ENCODE measurements at regions not wholly inside any gene's neighbourhood (a gene's known extent, or its start where the extent isn't known, plus 50 kb on each side); places are given as distances from the start of the nearest gene placed in this dataset.

DNA sequence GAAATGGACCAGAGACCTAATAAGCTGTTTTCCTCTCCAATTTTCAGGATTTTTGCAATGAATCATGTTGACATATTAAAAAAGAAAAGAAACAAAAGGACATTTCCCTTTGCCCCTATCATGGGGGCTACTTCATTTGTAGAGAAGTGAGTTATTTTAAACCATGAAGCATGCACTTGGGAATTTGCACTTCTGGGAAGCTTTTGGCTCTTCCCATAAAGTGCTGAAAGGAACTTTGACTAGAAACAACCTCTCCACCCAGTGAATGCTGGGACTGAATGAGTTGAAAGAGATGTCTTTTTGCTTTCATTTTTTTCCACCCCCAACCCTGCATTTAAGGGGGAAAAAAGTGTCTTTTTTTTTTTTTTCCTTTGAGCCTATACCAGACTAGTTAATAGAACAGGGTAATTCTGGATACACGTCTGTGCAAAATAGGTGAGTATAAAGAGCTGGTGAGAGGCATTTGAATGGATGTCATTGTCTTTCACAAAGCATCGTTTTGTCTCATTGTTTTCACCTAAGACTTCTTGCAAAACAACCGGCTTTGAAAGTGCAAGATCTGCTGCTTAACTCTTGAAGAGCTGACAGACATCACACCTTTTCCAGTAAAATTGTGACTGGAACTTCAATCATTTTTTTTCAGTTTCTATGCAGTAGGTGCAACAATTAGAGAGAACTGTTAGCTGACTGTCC lies 138.7 kb upstream of the BACH2 start:
- ChIA-PET CTCF (no interaction called here), POLR2A (no interaction called here)
- no peak for ATAC-seq (ENCODE audit: low read depth)

DNA sequence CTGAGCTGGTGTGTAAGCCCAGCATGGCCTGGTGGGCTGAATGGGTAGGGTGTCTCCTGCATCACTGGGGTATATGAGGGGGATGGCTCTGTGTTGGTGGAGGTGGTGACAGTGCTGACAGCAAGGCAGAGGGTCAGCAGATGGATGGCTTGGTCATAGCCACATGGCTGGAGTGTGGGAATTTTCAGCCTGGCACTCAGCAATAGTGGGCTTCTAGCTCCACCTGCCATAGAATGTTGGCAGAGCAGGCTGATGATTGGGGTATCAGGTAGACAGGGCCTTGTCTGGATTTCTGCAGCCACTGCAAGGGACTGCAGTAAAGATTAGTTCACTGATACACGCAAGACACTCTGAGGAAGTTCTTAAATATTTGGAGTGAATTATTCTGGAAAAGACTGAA lies 137.5 kb upstream of the BACH2 start:
- H3K36me3 Mint-ChIP-seq (ENCODE audit: low read depth): peaks cover 9% of the 10 kb centered on the region
- no peaks in the 10 kb centered on the region for H3K4me1 Mint-ChIP-seq
- H3K9me3 Mint-ChIP-seq: peaks cover 25% of the 10 kb centered on the region
- POLR2A ChIA-PET: no interaction called here
- H3K27me3 Mint-ChIP-seq: peaks cover 2% of the 10 kb centered on the region
- TF ChIP-seq, protein P1, sequence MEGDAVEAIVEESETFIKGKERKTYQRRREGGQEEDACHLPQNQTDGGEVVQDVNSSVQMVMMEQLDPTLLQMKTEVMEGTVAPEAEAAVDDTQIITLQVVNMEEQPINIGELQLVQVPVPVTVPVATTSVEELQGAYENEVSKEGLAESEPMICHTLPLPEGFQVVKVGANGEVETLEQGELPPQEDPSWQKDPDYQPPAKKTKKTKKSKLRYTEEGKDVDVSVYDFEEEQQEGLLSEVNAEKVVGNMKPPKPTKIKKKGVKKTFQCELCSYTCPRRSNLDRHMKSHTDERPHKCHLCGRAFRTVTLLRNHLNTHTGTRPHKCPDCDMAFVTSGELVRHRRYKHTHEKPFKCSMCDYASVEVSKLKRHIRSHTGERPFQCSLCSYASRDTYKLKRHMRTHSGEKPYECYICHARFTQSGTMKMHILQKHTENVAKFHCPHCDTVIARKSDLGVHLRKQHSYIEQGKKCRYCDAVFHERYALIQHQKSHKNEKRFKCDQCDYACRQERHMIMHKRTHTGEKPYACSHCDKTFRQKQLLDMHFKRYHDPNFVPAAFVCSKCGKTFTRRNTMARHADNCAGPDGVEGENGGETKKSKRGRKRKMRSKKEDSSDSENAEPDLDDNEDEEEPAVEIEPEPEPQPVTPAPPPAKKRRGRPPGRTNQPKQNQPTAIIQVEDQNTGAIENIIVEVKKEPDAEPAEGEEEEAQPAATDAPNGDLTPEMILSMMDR (IDR thresholded peaks at IDR 0.05): no peak
- DNase-seq (no peak), ATAC-seq (ENCODE audit: low read depth) (no peak)
- H3K27ac Mint-ChIP-seq: no peak overlapping the region
- CTCF ChIA-PET: no interaction called here
- intact Hi-C loops (cut with micrococcal nuclease): no loop called here
- H3K4me3 Mint-ChIP-seq: no peak overlapping the region

More for the DNA sequence above, 138.7 kb upstream of the BACH2 start:
- intact Hi-C loops (cut with micrococcal nuclease): no loop called here
- Mint-ChIP-seq H3K4me1 (no peaks in the 10 kb centered on the region), H3K9me3 (peaks cover 17% of the 10 kb centered on the region), H3K36me3 (ENCODE audit: low read depth) (peaks cover 8% of the 10 kb centered on the region), H3K4me3 (no peak overlapping the region), H3K27ac (no peak overlapping the region), H3K27me3 (peaks cover 2% of the 10 kb centered on the region)
- TF ChIP-seq, protein P1 (IDR thresholded peaks at IDR 0.05): no peak
- DNase-seq: no peak

DNA sequence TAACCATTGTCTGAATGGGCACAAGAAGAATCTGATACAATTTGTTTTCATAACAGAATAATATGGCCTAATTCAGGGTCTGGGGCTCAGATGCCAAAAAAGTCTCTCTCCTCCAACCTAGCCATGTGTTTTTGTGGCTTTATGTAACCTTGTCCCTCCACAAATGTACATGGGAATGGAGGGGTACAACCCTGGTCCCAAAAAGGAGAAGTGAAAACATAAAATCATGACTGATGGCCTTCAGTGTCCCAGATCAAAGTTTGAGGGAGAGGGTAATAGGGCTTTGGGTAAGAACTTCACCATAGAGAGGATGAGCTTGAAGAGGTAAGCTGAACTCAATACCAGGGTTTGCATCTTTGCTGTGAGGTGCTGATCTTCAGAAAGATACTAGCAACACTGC lies 136.3 kb upstream of the BACH2 start:
- Mint-ChIP-seq H3K27me3 (peaks cover 2% of the 10 kb centered on the region), H3K4me1 (no peaks in the 10 kb centered on the region), H3K36me3 (ENCODE audit: low read depth) (peaks cover 9% of the 10 kb centered on the region), H3K4me3 (no peak overlapping the region), H3K9me3 (peaks cover 25% of the 10 kb centered on the region), H3K27ac (no peak overlapping the region)
- ATAC-seq (ENCODE audit: low read depth): no peak
- POLR2A ChIA-PET: interaction anchor here (0.6 kb wide), 2 partner anchors 142 to 427 kb away, joined by 3 to 5 read pairs; no protein-coding TSS in a partner anchor
- TF ChIP-seq, protein P1 (IDR thresholded peaks at IDR 0.05): no peak
- CTCF ChIA-PET: interaction anchor here (0.8 kb wide), 1 partner anchor 11 kb away, joined by 3 read pairs; no protein-coding TSS in a partner anchor
- intact Hi-C loops (cut with micrococcal nuclease): no loop called here
- no peak for DNase-seq

DNA sequence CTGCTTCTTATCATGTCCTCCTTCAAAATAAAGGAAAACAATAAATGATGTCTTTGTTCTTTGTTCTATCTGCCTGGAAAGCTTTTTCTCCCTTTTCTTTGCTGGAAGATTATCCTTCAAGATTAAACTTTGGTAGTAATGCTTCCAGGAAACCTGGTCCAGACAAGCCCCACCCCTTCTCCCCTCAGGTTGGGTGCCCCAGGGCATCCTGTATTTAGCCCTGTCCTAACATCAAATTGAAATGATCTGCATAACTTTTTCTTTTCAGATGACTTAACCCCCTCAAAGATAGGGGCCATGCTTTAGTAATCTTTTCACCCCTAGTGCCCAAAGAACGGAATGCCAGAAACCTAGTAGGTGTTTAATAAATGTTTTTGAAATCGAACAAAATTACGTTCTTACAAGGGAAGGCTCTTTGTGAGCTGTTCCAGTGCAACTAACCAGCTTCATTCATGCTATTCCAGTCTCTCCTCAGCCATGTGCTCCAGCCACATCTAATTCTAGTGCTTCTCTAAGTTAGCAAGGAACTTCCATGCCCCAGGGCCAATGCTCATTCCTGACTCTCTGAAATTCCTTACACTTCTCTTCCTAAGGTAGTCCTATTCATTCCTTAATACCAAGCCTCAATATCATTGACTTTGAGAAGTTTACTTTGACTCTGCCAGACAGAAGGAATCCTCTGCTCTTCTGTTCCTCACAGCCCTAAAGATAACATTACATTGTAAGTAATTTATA lies 135.6 kb upstream of the BACH2 start:
- H3K9me3 Mint-ChIP-seq: peaks cover 25% of the 10 kb centered on the region

DNA sequence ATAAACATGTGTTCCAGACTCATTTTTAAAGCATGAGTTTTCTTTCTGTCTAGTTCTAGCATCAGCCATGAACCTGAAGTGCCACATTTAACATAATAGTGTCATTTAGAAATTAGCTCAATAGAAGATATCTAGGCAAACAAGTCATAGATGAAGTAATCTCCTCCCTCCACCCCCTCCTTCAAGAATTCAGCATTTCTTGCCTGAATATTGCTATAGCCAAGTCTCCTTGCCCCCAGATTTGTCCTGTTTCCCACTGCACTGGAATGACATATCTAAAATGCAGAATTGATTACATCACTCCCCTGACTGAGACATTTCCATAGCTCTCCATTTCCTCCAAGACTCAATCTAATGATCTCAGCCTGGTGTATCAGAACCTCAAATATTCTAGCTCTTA lies 134.9 kb upstream of the BACH2 start:
- POLR2A ChIA-PET: no interaction called here
- TF ChIP-seq, protein P1 (IDR thresholded peaks at IDR 0.05): no peak
- CTCF ChIA-PET: no interaction called here
- Mint-ChIP-seq H3K9me3 (peaks cover 25% of the 10 kb centered on the region), H3K27me3 (peaks cover 2% of the 10 kb centered on the region), H3K27ac (no peak overlapping the region), H3K36me3 (ENCODE audit: low read depth) (peaks cover 9% of the 10 kb centered on the region), H3K4me1 (no peaks in the 10 kb centered on the region), H3K4me3 (no peak overlapping the region)
- no peak for ATAC-seq (ENCODE audit: low read depth)
- no peak for DNase-seq
- intact Hi-C loops (cut with micrococcal nuclease): no loop called here

More for the DNA sequence above, 135.6 kb upstream of the BACH2 start:
- intact Hi-C loops (cut with micrococcal nuclease): no loop called here
- Mint-ChIP-seq H3K36me3 (ENCODE audit: low read depth) (peaks cover 9% of the 10 kb centered on the region), H3K27ac (no peak overlapping the region), H3K4me1 (no peaks in the 10 kb centered on the region), H3K27me3 (peaks cover 2% of the 10 kb centered on the region), H3K4me3 (no peak overlapping the region)
- DNase-seq: no peak
- TF ChIP-seq, protein P1 (IDR thresholded peaks at IDR 0.05): no peak
- POLR2A ChIA-PET: no interaction called here
- no peak for ATAC-seq (ENCODE audit: low read depth)
- CTCF ChIA-PET: no interaction called here

Data from activated B cell treated with CpG ODN at 0.5 μM for 24 hours (primary cell).